AG10803 (cell line): ENCODE measurements at regions not wholly inside any gene's neighbourhood (a gene's known extent, or its start where the extent isn't known, plus 50 kb on each side); places are given as distances from the start of the nearest gene placed in this dataset.

Experiments
- DNase-seq: peaks from one replicate; pipeline ENCODE4 v3.0.0; 2010; ENCODE audit warnings: low read depth
- H3K4me3 ChIP-seq: 2 replicates; pipeline ENCODE4 v1.5.1; 2011; ENCODE audit warnings: mild to moderate bottlenecking, low read length, control low read depth
- TF ChIP-seq, protein P1 (sequence below): conservative IDR thresholded peaks from 2 replicates; pipeline ENCODE4 v1.5.1; 2011; ENCODE audit warnings: mild to moderate bottlenecking, low read length, control low read depth, inconsistent platforms

DNA sequence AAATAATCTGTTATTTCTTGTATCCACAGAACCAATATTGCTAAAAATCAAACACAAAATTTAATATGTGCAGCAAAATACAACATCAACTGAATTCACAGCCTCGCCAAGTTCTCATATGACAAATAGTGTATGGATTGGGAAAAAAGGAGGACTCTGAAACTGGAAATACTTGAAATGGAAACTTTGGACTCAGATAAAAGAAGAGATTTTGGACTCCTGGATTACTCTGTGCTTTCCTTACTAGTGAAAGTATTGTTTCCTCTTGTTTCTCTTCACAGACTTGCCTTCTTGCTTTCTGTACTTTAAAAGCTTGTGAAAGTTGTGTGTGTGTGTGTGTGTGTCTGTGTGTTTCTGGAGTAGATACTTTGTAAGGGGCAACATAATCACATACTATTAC, 1596.3 kb downstream of the PCDH9 start:
- no peak for DNase-seq
- H3K4me3 ChIP-seq = no peak overlapping the region
- TF ChIP-seq, protein P1, sequence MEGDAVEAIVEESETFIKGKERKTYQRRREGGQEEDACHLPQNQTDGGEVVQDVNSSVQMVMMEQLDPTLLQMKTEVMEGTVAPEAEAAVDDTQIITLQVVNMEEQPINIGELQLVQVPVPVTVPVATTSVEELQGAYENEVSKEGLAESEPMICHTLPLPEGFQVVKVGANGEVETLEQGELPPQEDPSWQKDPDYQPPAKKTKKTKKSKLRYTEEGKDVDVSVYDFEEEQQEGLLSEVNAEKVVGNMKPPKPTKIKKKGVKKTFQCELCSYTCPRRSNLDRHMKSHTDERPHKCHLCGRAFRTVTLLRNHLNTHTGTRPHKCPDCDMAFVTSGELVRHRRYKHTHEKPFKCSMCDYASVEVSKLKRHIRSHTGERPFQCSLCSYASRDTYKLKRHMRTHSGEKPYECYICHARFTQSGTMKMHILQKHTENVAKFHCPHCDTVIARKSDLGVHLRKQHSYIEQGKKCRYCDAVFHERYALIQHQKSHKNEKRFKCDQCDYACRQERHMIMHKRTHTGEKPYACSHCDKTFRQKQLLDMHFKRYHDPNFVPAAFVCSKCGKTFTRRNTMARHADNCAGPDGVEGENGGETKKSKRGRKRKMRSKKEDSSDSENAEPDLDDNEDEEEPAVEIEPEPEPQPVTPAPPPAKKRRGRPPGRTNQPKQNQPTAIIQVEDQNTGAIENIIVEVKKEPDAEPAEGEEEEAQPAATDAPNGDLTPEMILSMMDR = no peak

DNA sequence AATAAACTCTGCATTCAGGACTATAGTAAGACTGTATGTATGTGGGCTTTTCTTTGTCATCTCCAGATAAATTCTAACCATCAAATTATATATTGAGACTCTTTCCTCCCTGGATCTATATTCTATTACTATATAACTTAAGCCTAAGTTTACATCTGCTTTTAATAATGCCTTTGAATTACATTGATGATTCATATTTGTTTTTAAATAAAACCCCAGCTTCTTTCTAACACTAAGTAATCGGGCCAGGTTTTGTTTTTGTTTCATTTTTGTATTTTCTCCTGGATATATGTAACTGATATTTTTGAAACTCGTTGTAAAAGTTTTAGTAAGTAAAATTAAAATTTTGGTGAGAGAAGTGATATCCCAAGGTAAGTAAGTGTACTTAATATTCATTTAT, 1599.1 kb downstream of the PCDH9 start:
- no peak overlapping the region for H3K4me3 ChIP-seq
- TF ChIP-seq, protein P1 = no peak
- DNase-seq = no peak

DNA sequence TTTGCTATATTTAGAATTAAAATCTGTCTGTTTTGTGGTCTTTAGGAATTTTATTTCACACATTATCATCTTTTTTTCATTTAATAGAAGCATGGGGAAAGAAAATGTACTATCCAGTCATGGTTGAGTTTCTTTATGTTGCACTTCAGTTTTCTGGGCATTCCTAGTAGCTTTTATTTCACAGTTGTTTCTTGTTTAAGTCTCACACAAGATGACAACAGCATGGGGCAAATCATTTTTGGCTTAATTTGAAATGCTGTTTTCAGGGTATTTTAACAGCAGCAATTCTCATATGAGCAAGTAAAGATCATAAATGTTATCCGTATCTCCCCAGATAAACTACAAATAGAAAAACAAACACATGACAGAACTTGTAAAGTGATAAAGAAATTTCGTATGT, 1600.2 kb downstream of the PCDH9 start:
- no peak for DNase-seq
- TF ChIP-seq, protein P1 = no peak

DNA sequence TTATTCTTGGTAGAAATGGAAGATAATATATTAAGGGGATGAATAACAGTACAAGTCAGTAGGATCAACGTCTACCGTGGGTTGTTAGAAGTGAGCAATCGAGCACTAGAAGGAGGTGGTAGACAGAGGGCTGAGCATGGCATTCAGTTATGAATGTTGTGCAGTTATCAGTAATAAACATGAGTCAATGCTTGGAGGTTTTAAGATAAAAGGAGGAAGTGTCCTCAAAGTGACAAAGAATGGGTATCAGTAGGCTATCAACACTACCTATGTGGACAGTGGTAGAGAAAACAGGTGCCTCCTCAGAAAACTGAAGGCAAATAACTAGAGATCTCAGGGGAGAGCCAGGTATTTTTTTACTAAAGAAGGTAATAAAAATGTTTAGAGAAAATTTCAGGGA, 1607.0 kb downstream of the PCDH9 start:
- no peak overlapping the region for H3K4me3 ChIP-seq
- no peak for DNase-seq
- TF ChIP-seq, protein P1 = no peak

More for the DNA sequence above, 1600.2 kb downstream of the PCDH9 start:
- H3K4me3 ChIP-seq = no peak overlapping the region

DNA sequence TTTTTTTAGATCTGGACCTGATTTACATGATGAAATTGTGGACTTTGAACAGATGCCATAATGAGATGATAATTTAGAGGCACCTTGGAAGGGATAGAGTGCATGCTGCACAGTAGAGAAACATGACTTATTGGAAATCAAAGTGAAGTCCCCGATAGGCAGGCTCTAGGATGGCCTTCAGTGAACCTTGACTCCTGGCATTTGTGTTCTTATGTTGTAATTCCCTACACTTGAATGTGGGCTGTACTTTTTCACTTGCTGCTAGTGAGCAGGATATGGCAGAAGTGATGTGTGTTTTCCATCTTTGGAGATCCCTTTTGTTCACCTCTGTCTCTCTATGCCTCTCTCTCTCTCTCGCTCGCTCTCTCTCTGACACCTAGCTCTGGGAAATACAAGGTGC, 1614.6 kb downstream of the PCDH9 start:
- no peak overlapping the region for H3K4me3 ChIP-seq
- DNase-seq = no peak
- TF ChIP-seq, protein P1 = no peak

DNA sequence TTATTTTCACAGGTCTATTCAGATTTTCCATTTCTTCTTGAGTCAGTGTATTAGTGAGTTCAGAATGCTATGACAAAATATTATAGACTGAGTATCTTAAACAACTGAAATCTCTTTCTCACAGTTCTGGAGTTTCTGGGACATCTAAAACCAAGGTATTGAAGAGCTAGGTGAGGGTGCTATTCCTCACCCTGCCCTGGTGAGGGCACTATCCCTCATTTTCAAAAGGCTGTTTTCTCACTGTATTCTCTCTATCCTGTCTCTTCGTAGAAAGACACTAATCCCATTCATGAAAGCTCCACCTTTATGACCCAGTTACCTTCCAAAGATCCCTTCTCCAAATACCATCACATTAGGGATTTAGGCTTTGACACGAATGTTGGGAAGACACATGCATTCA, 1617.1 kb downstream of the PCDH9 start:
- TF ChIP-seq, protein P1 = no peak
- DNase-seq = no peak
- H3K4me3 ChIP-seq = no peak overlapping the region

DNA sequence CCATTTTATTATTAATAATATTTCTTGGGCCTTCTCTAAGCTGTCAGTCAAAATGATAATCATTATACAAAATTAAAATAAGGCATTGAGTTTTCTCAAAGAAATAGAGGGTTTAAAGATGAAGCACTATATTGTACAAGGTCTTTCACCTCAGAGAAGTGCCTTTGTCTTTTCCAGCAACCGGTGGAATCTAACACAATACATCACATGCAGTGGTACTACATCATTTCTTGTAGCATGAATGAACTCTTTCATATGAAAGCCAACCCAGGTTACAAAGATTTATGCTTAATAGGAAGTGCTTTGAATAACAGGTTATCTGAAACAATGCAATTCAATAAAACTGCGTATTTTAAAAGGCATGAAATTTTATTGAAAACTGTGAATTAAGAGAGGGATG, 1620.8 kb downstream of the PCDH9 start:
- H3K4me3 ChIP-seq = no peak overlapping the region
- DNase-seq = no peak
- TF ChIP-seq, protein P1 = no peak
